DND-41 (cell line): ENCODE measurements at regions not wholly inside any gene's neighbourhood (a gene's known extent, or its start where the extent isn't known, plus 50 kb on each side); places are given as distances from the start of the nearest gene placed in this dataset.

Experiments
- ATAC-seq: fragments of 200-7000 bp; cut with Tn5 transposase; 3 replicates; pipeline ENCODE4 v1.9.1; 2021; ENCODE audit warnings: low read depth; ENCODE audit not compliant: insufficient read depth
- DNase-seq: peaks from one replicate; pipeline ENCODE4 v3.0.0-alpha.2; 2020
- H2AFZ ChIP-seq: 2 replicates; pipeline ENCODE4 v1.6.0; 2012; ENCODE audit warnings: low read depth, low read length
- H3K27ac ChIP-seq: 2 replicates; pipeline ENCODE4 v1.5.1; 2012; ENCODE audit warnings: low read length, inconsistent platforms
- H3K27me3 ChIP-seq: fragments of 200-600 bp; sonication (generic); 2 replicates; pipeline ENCODE4 v1.6.0; 2012; ENCODE audit warnings: low read length, mild to moderate bottlenecking, inconsistent platforms; ENCODE audit not compliant: insufficient read depth, poor library complexity
- H3K36me3 ChIP-seq: 2 replicates; pipeline ENCODE4 v1.5.1; 2012; ENCODE audit warnings: low read length, inconsistent platforms; ENCODE audit not compliant: insufficient read depth
- H3K4me1 ChIP-seq: 2 replicates; pipeline ENCODE4 v1.5.1; 2012; ENCODE audit warnings: mild to moderate bottlenecking, low read length; ENCODE audit not compliant: insufficient read depth
- H3K4me2 ChIP-seq: 2 replicates; pipeline ENCODE4 v1.6.0; 2012; ENCODE audit warnings: mild to moderate bottlenecking, moderate library complexity, low read length, inconsistent platforms; ENCODE audit not compliant: insufficient read depth
- H3K4me3 ChIP-seq, 2 experiments: fragments of 200-600 bp in 1 of 2; shearing (Covaris generic) in 1 of 2; 2 replicates each; pipeline ENCODE4 v1.5.1; 2012 to 2016; ENCODE audit warnings: inconsistent platforms in 2 of 2, low read length in 2 of 2, mild to moderate bottlenecking in 2 of 2, low read depth in 1 of 2, moderate library complexity in 1 of 2
- H3K79me2 ChIP-seq: 2 replicates; pipeline ENCODE4 v1.6.0; 2012; ENCODE audit warnings: low read length, inconsistent platforms; ENCODE audit not compliant: insufficient read depth
- H3K9ac ChIP-seq: 2 replicates; pipeline ENCODE4 v1.6.0; 2012; ENCODE audit warnings: low read depth, mild to moderate bottlenecking, inconsistent platforms, low read length, moderate library complexity
- H3K9me3 ChIP-seq: 2 replicates; pipeline ENCODE4 v1.5.1; 2012; ENCODE audit warnings: low read length, moderate library complexity, mild to moderate bottlenecking, inconsistent platforms; ENCODE audit not compliant: insufficient read depth, severe bottlenecking
- H4K20me1 ChIP-seq: 2 replicates; pipeline ENCODE4 v1.6.0; 2012; ENCODE audit warnings: low read length; ENCODE audit not compliant: insufficient read depth
- CTCF ChIP-seq: IDR thresholded peaks from 2 replicates; pipeline ENCODE4 v1.5.1; 2012; ENCODE audit warnings: borderline replicate concordance, low read length, moderate library complexity, mild to moderate bottlenecking; ENCODE audit not compliant: poor library complexity, severe bottlenecking; ENCODE audit errors: extremely low read depth
- EZH2 ChIP-seq: IDR thresholded peaks from 3 replicates; pipeline ENCODE4 v1.6.1; 2012; ENCODE audit warnings: borderline replicate concordance, low read depth, mild to moderate bottlenecking, moderate library complexity, low read length, inconsistent platforms; ENCODE audit not compliant: severe bottlenecking

GRCh38 chr19:23855676-23856075 is 59.0 kb upstream of the ZNF726 start:
- Histone ChIP-seq H3K9ac (no peak overlapping the region), H3K79me2 (no peaks in the 10 kb centered on the region), H4K20me1 (no peaks in the 10 kb centered on the region), H3K4me2 (no peak overlapping the region), H3K9me3 (peaks cover 5% of the 10 kb centered on the region), H3K4me1 (no peaks in the 10 kb centered on the region), H3K27ac (no peak overlapping the region), H3K27me3 (no peaks in the 10 kb centered on the region), H3K4me3 (no peak overlapping the region), H3K36me3 (no peaks in the 10 kb centered on the region), H2AFZ (no peak overlapping the region)
- TF ChIP-seq EZH2 (no peak), CTCF (peak; percentile 29)
- DNase-seq (no peak), ATAC-seq (no peak)

GRCh38 chr19:23851966-23852365 is 62.7 kb upstream of the ZNF726 start:
- no peak for ATAC-seq
- Histone ChIP-seq H3K27me3 (no peaks in the 10 kb centered on the region), H2AFZ (no peak overlapping the region), H3K4me2 (no peak overlapping the region), H3K79me2 (no peaks in the 10 kb centered on the region), H3K4me1 (no peaks in the 10 kb centered on the region), H3K27ac (no peak overlapping the region), H4K20me1 (no peaks in the 10 kb centered on the region), H3K4me3 (no peak overlapping the region), H3K9ac (no peak overlapping the region), H3K9me3 (peaks cover 5% of the 10 kb centered on the region), H3K36me3 (no peaks in the 10 kb centered on the region)
- no peak for DNase-seq
- TF ChIP-seq EZH2 (no peak), CTCF (no peak)

GRCh38 chr19:23832717-23833327 is 74.1 kb upstream of the ZNF681 start:
- H3K36me3 ChIP-seq = no peaks in the 10 kb centered on the region
- TF ChIP-seq EZH2 (no peak), CTCF (no peak)
- no peak overlapping the region for H3K27ac ChIP-seq
- H3K4me2 ChIP-seq = no peak overlapping the region
- H3K27me3 ChIP-seq = no peaks in the 10 kb centered on the region
- H3K79me2 ChIP-seq = no peaks in the 10 kb centered on the region
- no peak overlapping the region for H3K9ac ChIP-seq
- peaks cover 41% of the 10 kb centered on the region for H3K9me3 ChIP-seq
- H2AFZ ChIP-seq = no peak overlapping the region
- no peaks in the 10 kb centered on the region for H4K20me1 ChIP-seq
- no peak overlapping the region for H3K4me3 ChIP-seq
- no peaks in the 10 kb centered on the region for H3K4me1 ChIP-seq
- ATAC-seq (no peak), DNase-seq (no peak)
